IMR-90 (cell line): ENCODE measurements at regions not wholly inside any gene's neighbourhood (a gene's known extent, or its start where the extent isn't known, plus 50 kb on each side); places are given as distances from the start of the nearest gene placed in this dataset.

Source experiments
- ATAC-seq: fragments of 200-7000 bp; cut with Tn5 transposase; 2 replicates; pipeline ENCODE4 v1.9.1; 2020; ENCODE audit warnings: low read depth, mild to moderate bottlenecking, moderate library complexity
- BruUV-seq: library from RNA; stranded (reverse); fragments of 400-500 nt; replicated peaks from 2 replicates; lab custom pipeline; 2021; lab: Mats Ljungman, UMichigan
- CTCF ChIA-PET: fragments of 300-600 bp; formaldehyde crosslinking; extraction: SDS; loops from one replicate; lab custom pipeline; 2021; ENCODE audit warnings: antibody characterized with exemption; lab: Yijun Ruan, JAX
- POLR2A ChIA-PET: fragments of 300-600 bp; sonication (Branson Sonifier 250); formaldehyde crosslinking; loops from one replicate; lab custom pipeline; 2022; ENCODE audit warnings: antibody characterized with exemption; ENCODE audit not compliant: unreplicated experiment; lab: Charles Lee
- DNase-seq: peaks from one replicate; pipeline ENCODE4 v3.0.0; 2013
- H2AFZ ChIP-seq: replicated peaks from 2 replicates; pipeline ENCODE3; 2013; ENCODE audit warnings: low read length, mild to moderate bottlenecking; ENCODE audit not compliant: poor library complexity
- H2AK5ac ChIP-seq: 2 replicates; pipeline ENCODE4 v1.6.1; 2013; ENCODE audit warnings: low read depth, low read length, inconsistent platforms
- H2AK9ac ChIP-seq: replicated peaks from 2 replicates; pipeline ENCODE3; 2013; ENCODE audit warnings: mild to moderate bottlenecking, low read depth, low read length, moderate library complexity; ENCODE audit not compliant: poor library complexity
- H2BK120ac ChIP-seq: 2 replicates; pipeline ENCODE4 v1.6.1; 2013; ENCODE audit warnings: low read depth, low read length, inconsistent platforms
- H2BK15ac ChIP-seq: 3 replicates; pipeline ENCODE4 v1.6.1; 2013; ENCODE audit warnings: low read depth, low read length, inconsistent platforms
- H2BK20ac ChIP-seq: 2 replicates; pipeline ENCODE4 v1.6.1; 2013; ENCODE audit warnings: low read depth, mild to moderate bottlenecking, inconsistent platforms, low read length, moderate library complexity
- H2BK5ac ChIP-seq: 2 replicates; pipeline ENCODE4 v1.6.1; 2013; ENCODE audit warnings: mild to moderate bottlenecking, low read depth, low read length, inconsistent platforms; ENCODE audit not compliant: poor library complexity, severe bottlenecking
- H3K14ac ChIP-seq: replicated peaks from 2 replicates; pipeline ENCODE4 v1.6.1; 2013; ENCODE audit warnings: low read depth, low read length, inconsistent platforms
- H3K18ac ChIP-seq: 2 replicates; pipeline ENCODE4 v1.6.1; 2013; ENCODE audit warnings: low read depth, low read length, control low read depth
- H3K23ac ChIP-seq: 2 replicates; pipeline ENCODE4 v1.6.1; 2013; ENCODE audit warnings: low read depth, low read length, inconsistent platforms
- H3K27ac ChIP-seq: 2 replicates; pipeline ENCODE4 v1.5.1; 2013; ENCODE audit warnings: mild to moderate bottlenecking, control low read depth, low read length; ENCODE audit not compliant: insufficient read depth
- H3K27me3 ChIP-seq: 2 replicates; pipeline ENCODE4 v1.6.1; 2013; ENCODE audit warnings: low read length; ENCODE audit not compliant: control insufficient read depth, insufficient read depth
- H3K36me3 ChIP-seq: 2 replicates; pipeline ENCODE4 v1.6.1; 2013; ENCODE audit warnings: low read length, mixed read lengths; ENCODE audit not compliant: control insufficient read depth, insufficient read depth
- H3K4ac ChIP-seq: 2 replicates; pipeline ENCODE4 v1.6.1; 2013; ENCODE audit warnings: low read depth, low read length, inconsistent platforms
- H3K4me1 ChIP-seq: 2 replicates; pipeline ENCODE4 v1.6.1; 2013; ENCODE audit warnings: low read length, mixed read lengths; ENCODE audit not compliant: control insufficient read depth, insufficient read depth
- H3K4me2 ChIP-seq: 2 replicates; pipeline ENCODE4 v1.6.1; 2013; ENCODE audit warnings: low read depth, mild to moderate bottlenecking, control low read depth, low read length, moderate library complexity
- H3K4me3 ChIP-seq: 2 replicates; pipeline ENCODE4 v1.5.1; 2013; ENCODE audit warnings: low read depth, mild to moderate bottlenecking, control low read depth, low read length, moderate library complexity; ENCODE audit not compliant: insufficient read depth
- H3K56ac ChIP-seq: 2 replicates; pipeline ENCODE4 v1.6.1; 2013; ENCODE audit warnings: low read length, inconsistent platforms; ENCODE audit not compliant: insufficient read depth; ENCODE audit errors: extremely low read depth
- H3K79me1 ChIP-seq, 2 experiments: 2 replicates each; pipeline ENCODE4 v1.6.1; 2013; ENCODE audit warnings: low read length in 2 of 2, inconsistent platforms in 1 of 2, low read depth in 1 of 2
- H3K9ac ChIP-seq: 2 replicates; pipeline ENCODE4 v1.6.1; 2013; ENCODE audit warnings: low read depth, low read length, control low read depth
- H3K9me1 ChIP-seq: 2 replicates; pipeline ENCODE4 v1.6.1; 2013; ENCODE audit warnings: low read length, inconsistent platforms; ENCODE audit not compliant: insufficient read depth
- H3K9me3 ChIP-seq: 2 replicates; pipeline ENCODE4 v1.6.1; 2013; ENCODE audit warnings: low read length; ENCODE audit not compliant: control insufficient read depth, insufficient read depth
- H4K20me1 ChIP-seq: 2 replicates; pipeline ENCODE4 v1.6.1; 2013; ENCODE audit warnings: low read length, inconsistent platforms; ENCODE audit not compliant: insufficient read depth
- H4K5ac ChIP-seq: 2 replicates; pipeline ENCODE4 v1.6.1; 2013; ENCODE audit warnings: mild to moderate bottlenecking, low read depth, low read length, control low read depth
- H4K8ac ChIP-seq, 2 experiments: 2 replicates each; pipeline ENCODE4 v1.6.1; 2013; ENCODE audit warnings: low read depth in 2 of 2, low read length in 2 of 2, control low read depth in 1 of 2, inconsistent platforms in 1 of 2
- H4K91ac ChIP-seq: 2 replicates; pipeline ENCODE4 v1.6.1; 2013; ENCODE audit warnings: low read depth, low read length, inconsistent platforms; ENCODE audit not compliant: insufficient read depth
- BHLHE40 ChIP-seq: fragments of 150-350 bp; IDR thresholded peaks from 2 replicates; pipeline ENCODE4 v1.6.1; 2016; ENCODE audit warnings: mild to moderate bottlenecking, low read depth, low read length
- CEBPB ChIP-seq: IDR thresholded peaks from 2 replicates; pipeline ENCODE4 v1.6.1; 2012; ENCODE audit warnings: low read depth, low read length, improper control_type of control experiment
- CHD1 ChIP-seq: IDR thresholded peaks from 2 replicates; pipeline ENCODE4 v1.6.1; 2012; ENCODE audit warnings: low read depth, low read length, improper control_type of control experiment
- CTCF ChIP-seq: conservative IDR thresholded peaks from 2 replicates; pipeline ENCODE4 v1.5.1; 2012; ENCODE audit warnings: mild to moderate bottlenecking, low read depth, low read length, improper control_type of control experiment
- ELK1 ChIP-seq: fragments of 150-350 bp; IDR thresholded peaks from 2 replicates; pipeline ENCODE4 v1.6.1; 2016; ENCODE audit warnings: low read depth, mild to moderate bottlenecking, low read length, moderate library complexity, borderline replicate concordance
- FOS ChIP-seq: fragments of 150-350 bp; IDR thresholded peaks from 2 replicates; pipeline ENCODE4 v1.6.1; 2016; ENCODE audit warnings: low read depth, low read length
- MAFK ChIP-seq: IDR thresholded peaks from 2 replicates; pipeline ENCODE4 v1.6.1; 2012; ENCODE audit warnings: low read depth, low read length, improper control_type of control experiment
- MAZ ChIP-seq: IDR thresholded peaks from 2 replicates; pipeline ENCODE4 v1.6.1; 2012; ENCODE audit warnings: low read depth, mild to moderate bottlenecking, low read length, improper control_type of control experiment, moderate library complexity, borderline replicate concordance
- MXI1 ChIP-seq: IDR thresholded peaks from 2 replicates; pipeline ENCODE4 v1.6.1; 2012; ENCODE audit warnings: low read depth, mild to moderate bottlenecking, low read length, moderate library complexity, borderline replicate concordance
- NFE2L2 ChIP-seq: fragments of 150-350 bp; IDR thresholded peaks from 2 replicates; pipeline ENCODE4 v1.6.1; 2016; ENCODE audit warnings: low read depth, mild to moderate bottlenecking, low read length
- POLR2A ChIP-seq: IDR thresholded peaks from 2 replicates; pipeline ENCODE4 v1.6.1; 2012; ENCODE audit warnings: mild to moderate bottlenecking, low read depth, low read length
- RAD21 ChIP-seq: IDR thresholded peaks from 2 replicates; pipeline ENCODE4 v1.6.1; 2012; ENCODE audit warnings: low read length, improper control_type of control experiment
- RCOR1 ChIP-seq: IDR thresholded peaks from 2 replicates; pipeline ENCODE4 v1.6.1; 2012; ENCODE audit warnings: mild to moderate bottlenecking, low read length, improper control_type of control experiment; ENCODE audit not compliant: insufficient replicate concordance
- RFX5 ChIP-seq: IDR thresholded peaks from 2 replicates; pipeline ENCODE4 v1.8.0; 2012; ENCODE audit warnings: low read depth, mild to moderate bottlenecking, low read length, moderate library complexity
- SMC3 ChIP-seq: fragments of 150-350 bp; IDR thresholded peaks from 2 replicates; pipeline ENCODE4 v1.6.1; 2016; ENCODE audit warnings: low read depth, mild to moderate bottlenecking, antibody characterized with exemption, low read length, moderate library complexity
- USF2 ChIP-seq: fragments of 150-350 bp; IDR thresholded peaks from 2 replicates; pipeline ENCODE4 v1.6.1; 2017; ENCODE audit warnings: mild to moderate bottlenecking, antibody characterized with exemption, low read length, low read depth
- WGBS, 2 experiments: methylation state at CpG; one replicate each; pipeline versions ENCODE4 v1.1.5 to v1.1.7; 2013; ENCODE audit warnings: missing lambda C conversion rate in 2 of 2; ENCODE audit not compliant: insufficient read length in 1 of 2; ENCODE audit errors: extremely low coverage in 2 of 2; 5-methylcytosine and 5-hydroxymethylcytosine counted together
- dilution Hi-C: fragments of 300-500 bp; cut with HindIII; formaldehyde crosslinking; loops from one replicate; pipeline ENCODE4 v1.14.3; 2018; ENCODE audit warnings: low sequenced_read_pairs; ENCODE audit not compliant: unreplicated experiment
- in situ Hi-C: fragments of 300-500 bp; cut with MboI; formaldehyde crosslinking; loops from 3 replicates; pipeline ENCODE4 v1.14.3; 2019; ENCODE audit warnings: low sequenced_read_pairs, inconsistent platforms, mixed read lengths
- intact Hi-C: fragments of 100-400 bp; cut with micrococcal nuclease; formaldehyde crosslinking; loops from 2 replicates; pipeline ENCODE4 v1.10.0; 2022

GRCh38 chr6:87993356-87993755 lies 54.3 kb upstream of the SPACA1 start:
- H2BK120ac ChIP-seq = no peak overlapping the region
- no peaks in the 10 kb centered on the region for H4K20me1 ChIP-seq
- no peaks in the 10 kb centered on the region for H3K36me3 ChIP-seq
- no peaks in the 10 kb centered on the region for H3K79me1 ChIP-seq
- no peaks in the 10 kb centered on the region for H3K27me3 ChIP-seq
- in situ Hi-C loops = no loop called here
- H2AK9ac ChIP-seq = no peak overlapping the region
- no peak overlapping the region for H2BK15ac ChIP-seq
- H3K14ac ChIP-seq = no peak overlapping the region
- H3K23ac ChIP-seq = no peak overlapping the region
- no peak overlapping the region for H4K8ac ChIP-seq
- dilution Hi-C loops = no loop called here
- H3K4me3 ChIP-seq = no peak overlapping the region
- no peaks in the 10 kb centered on the region for H3K4me1 ChIP-seq
- H3K9me1 ChIP-seq = no peaks in the 10 kb centered on the region
- no peak overlapping the region for H3K56ac ChIP-seq
- no TSS peak for BruUV-seq
- H3K4ac ChIP-seq = no peak overlapping the region
- WGBS, 2 experiments = 100% methylated on average over 4 of the region's 5 CpGs; no CpG with 5 or more reads in 1 of the 2 experiments
- DNase-seq = no peak
- no peaks in the 10 kb centered on the region for H3K9me3 ChIP-seq
- no peak overlapping the region for H4K5ac ChIP-seq
- no peak overlapping the region for H3K18ac ChIP-seq
- no peak overlapping the region for H2BK5ac ChIP-seq
- H3K9ac ChIP-seq = no peak overlapping the region
- H2BK20ac ChIP-seq = no peak overlapping the region
- CTCF ChIA-PET = interaction anchor here (0.6 kb wide), 1 partner anchor 350 kb away, joined by 4 read pairs; no protein-coding TSS in a partner anchor
- no peak overlapping the region for H2AK5ac ChIP-seq
- no peak overlapping the region for H4K91ac ChIP-seq
- intact Hi-C loops = no loop called here
- H3K4me2 ChIP-seq = no peak overlapping the region
- POLR2A ChIA-PET = no interaction called here
- no peak overlapping the region for H2AFZ ChIP-seq
- no peak overlapping the region for H3K27ac ChIP-seq
- no peak for ATAC-seq
- TF ChIP-seq USF2 (no peak), FOS (no peak), BHLHE40 (no peak), CTCF (no peak), RAD21 (no peak), CEBPB (no peak), MAFK (no peak), RCOR1 (no peak), MXI1 (no peak), ELK1 (no peak), CHD1 (no peak), RFX5 (no peak), MAZ (no peak), SMC3 (no peak), POLR2A (no peak), NFE2L2 (no peak)
